AG04450 (cell line): ENCODE measurements at regions not wholly inside any gene's neighbourhood (a gene's known extent, or its start where the extent isn't known, plus 50 kb on each side); places are given as distances from the start of the nearest gene placed in this dataset.

Source experiments
- CTCF ChIA-PET: fragments of 300-600, 350-600 bp; formaldehyde crosslinking; extraction: SDS; loops from one replicate; lab custom pipeline; 2022; ENCODE audit warnings: antibody characterized with exemption, inconsistent platforms; lab: Charles Lee
- POLR2A ChIA-PET: fragments of 350-600 bp; formaldehyde crosslinking; extraction: SDS; loops from one replicate; lab custom pipeline; 2021; ENCODE audit warnings: antibody characterized with exemption, inconsistent platforms; lab: Yijun Ruan, JAX
- DNase-seq: peaks from one replicate; pipeline ENCODE4 v3.0.0-alpha.2; 2011; ENCODE audit warnings: low read depth, low spot score
- H3K27ac ChIP-seq: one replicate; pipeline ENCODE4 v1.5.1; 2012; ENCODE audit warnings: low read depth, low read length, control low read depth
- H3K27me3 ChIP-seq: one replicate; pipeline ENCODE4 v1.6.0; 2012; ENCODE audit warnings: low read length; ENCODE audit not compliant: control insufficient read depth, insufficient read depth
- H3K4me3 ChIP-seq: 2 replicates; pipeline ENCODE4 v1.5.1; 2011; ENCODE audit warnings: mild to moderate bottlenecking, low read depth, low read length, control low read depth
- H3K9me3 ChIP-seq: 2 replicates; pipeline ENCODE4 v1.5.1; 2012; ENCODE audit warnings: low read length; ENCODE audit not compliant: control insufficient read depth, insufficient read depth
- TF ChIP-seq, protein P1 (sequence below): IDR thresholded peaks from 2 replicates; pipeline ENCODE4 v1.5.1; 2011; ENCODE audit warnings: low read depth, low read length, control low read depth, inconsistent platforms

GRCh38 chr2:173500953-173501352 is 146.3 kb downstream of the CDCA7 start:
- H3K4me3 ChIP-seq: no peak overlapping the region
- peaks cover 9% of the 10 kb centered on the region for H3K27me3 ChIP-seq
- ChIA-PET CTCF (no interaction called here), POLR2A (no interaction called here)
- TF ChIP-seq, protein P1, sequence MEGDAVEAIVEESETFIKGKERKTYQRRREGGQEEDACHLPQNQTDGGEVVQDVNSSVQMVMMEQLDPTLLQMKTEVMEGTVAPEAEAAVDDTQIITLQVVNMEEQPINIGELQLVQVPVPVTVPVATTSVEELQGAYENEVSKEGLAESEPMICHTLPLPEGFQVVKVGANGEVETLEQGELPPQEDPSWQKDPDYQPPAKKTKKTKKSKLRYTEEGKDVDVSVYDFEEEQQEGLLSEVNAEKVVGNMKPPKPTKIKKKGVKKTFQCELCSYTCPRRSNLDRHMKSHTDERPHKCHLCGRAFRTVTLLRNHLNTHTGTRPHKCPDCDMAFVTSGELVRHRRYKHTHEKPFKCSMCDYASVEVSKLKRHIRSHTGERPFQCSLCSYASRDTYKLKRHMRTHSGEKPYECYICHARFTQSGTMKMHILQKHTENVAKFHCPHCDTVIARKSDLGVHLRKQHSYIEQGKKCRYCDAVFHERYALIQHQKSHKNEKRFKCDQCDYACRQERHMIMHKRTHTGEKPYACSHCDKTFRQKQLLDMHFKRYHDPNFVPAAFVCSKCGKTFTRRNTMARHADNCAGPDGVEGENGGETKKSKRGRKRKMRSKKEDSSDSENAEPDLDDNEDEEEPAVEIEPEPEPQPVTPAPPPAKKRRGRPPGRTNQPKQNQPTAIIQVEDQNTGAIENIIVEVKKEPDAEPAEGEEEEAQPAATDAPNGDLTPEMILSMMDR: no peak
- no peak overlapping the region for H3K27ac ChIP-seq
- no peaks in the 10 kb centered on the region for H3K9me3 ChIP-seq
- no peak for DNase-seq

DNA sequence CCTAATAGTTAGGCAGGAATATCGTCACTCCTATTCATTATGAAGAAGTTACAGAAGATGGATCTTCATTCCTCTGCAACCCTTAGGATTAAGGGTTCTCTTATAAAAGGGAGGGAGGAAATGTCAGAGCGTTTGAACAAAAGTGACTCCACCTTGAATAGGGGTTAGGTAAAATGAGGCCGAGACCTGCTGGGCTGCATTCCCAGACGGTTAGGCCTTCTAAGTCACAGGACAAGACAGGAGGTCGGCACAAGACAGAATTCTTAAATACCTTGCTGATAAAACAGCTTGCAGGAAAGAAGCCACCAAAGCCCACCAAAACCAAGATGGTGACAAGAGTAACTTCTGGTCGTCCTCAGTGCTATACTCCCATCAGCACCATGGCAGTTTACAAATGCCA is 147.6 kb downstream of the CDCA7 start:
- DNase-seq: no peak
- no peaks in the 10 kb centered on the region for H3K9me3 ChIP-seq
- no peak overlapping the region for H3K4me3 ChIP-seq
- TF ChIP-seq, protein P1: no peak
- peaks cover 9% of the 10 kb centered on the region for H3K27me3 ChIP-seq
- CTCF ChIA-PET: no interaction called here
- H3K27ac ChIP-seq: no peak overlapping the region
- POLR2A ChIA-PET: no interaction called here

GRCh38 chr2:173511357-173511756 is 156.7 kb downstream of the CDCA7 start:
- no peak for DNase-seq
- POLR2A ChIA-PET: no interaction called here
- no peaks in the 10 kb centered on the region for H3K9me3 ChIP-seq
- peaks cover 7% of the 10 kb centered on the region for H3K27me3 ChIP-seq
- no peak overlapping the region for H3K4me3 ChIP-seq
- TF ChIP-seq, protein P1: no peak
- no peak overlapping the region for H3K27ac ChIP-seq
- CTCF ChIA-PET: no interaction called here

DNA sequence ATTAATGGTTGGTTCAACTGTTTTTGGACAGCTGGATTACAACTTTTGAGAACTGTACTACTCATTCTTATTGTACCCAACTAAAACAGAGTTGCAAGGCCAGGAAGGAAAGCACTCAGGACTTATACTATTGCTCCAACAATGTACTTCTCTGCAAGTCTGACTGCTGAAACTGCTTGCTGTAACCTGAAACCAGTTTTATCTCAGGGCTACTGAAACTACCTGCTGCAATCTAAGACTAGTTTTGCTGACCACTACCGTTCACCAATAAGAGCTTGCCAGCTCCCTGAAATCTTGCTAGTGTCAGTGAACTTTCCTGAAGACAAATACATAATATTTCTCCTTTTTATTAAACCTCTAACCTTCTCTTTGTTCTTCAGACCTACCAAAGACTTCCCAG is 157.3 kb downstream of the CDCA7 start:
- no peaks in the 10 kb centered on the region for H3K9me3 ChIP-seq
- ChIA-PET CTCF (interaction anchor here (0.5 kb wide), 1 partner anchor 238 kb away, joined by 4 read pairs; no protein-coding TSS in a partner anchor), POLR2A (no interaction called here)
- H3K27ac ChIP-seq: no peak overlapping the region
- TF ChIP-seq, protein P1: no peak
- DNase-seq: no peak
- no peak overlapping the region for H3K4me3 ChIP-seq
- H3K27me3 ChIP-seq: peaks cover 7% of the 10 kb centered on the region

DNA sequence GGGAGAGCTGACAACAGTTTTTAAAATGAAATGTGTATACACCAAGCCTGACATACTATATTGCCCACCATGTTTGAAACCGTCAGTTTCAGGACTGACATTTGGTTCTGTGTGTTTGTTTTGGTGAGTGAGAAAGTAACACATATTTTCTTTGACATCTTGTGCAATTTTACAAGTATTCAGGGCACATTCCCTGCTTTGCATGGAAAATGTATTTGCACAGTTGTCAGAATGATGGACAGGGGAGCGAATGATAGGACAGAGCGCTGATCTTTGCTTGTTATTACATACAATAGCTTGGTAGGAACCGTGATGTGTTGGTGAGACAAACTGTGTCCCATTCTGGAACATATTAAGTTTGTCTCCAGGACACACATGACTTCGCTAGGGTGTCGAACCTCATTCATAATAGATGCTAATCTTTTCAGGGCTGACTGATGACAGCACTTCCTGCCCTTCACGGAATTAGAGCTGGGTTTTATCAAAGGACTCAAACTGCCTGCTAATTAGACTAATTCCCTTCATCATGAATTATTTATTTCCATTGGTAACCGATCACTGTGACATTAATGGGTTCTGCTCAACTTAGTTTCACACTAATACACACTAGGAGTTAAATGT is 158.5 kb downstream of the CDCA7 start:
- H3K27me3 ChIP-seq: peaks cover 7% of the 10 kb centered on the region
- no peak for DNase-seq
- H3K9me3 ChIP-seq: no peaks in the 10 kb centered on the region
- ChIA-PET POLR2A (no interaction called here), CTCF (no interaction called here)
- TF ChIP-seq, protein P1: no peak
- no peak overlapping the region for H3K27ac ChIP-seq
- no peak overlapping the region for H3K4me3 ChIP-seq
